VCaP (cell line): ENCODE measurements at regions not wholly inside any gene's neighbourhood (a gene's known extent, or its start where the extent isn't known, plus 50 kb on each side); places are given as distances from the start of the nearest gene placed in this dataset.

Experiments
- H3K27ac ChIP-seq: fragments of 450-650 bp; 2 replicates; pipeline ENCODE4 v1.5.1; 2017
- CTCF ChIP-seq: fragments of 450-650 bp; conservative IDR thresholded peaks from 2 replicates; pipeline ENCODE4 v1.5.1; 2017; ENCODE audit warnings: mild to moderate bottlenecking, moderate library complexity

- peak overlapping the region; percentile 52 for H3K27ac ChIP-seq
- no peak for TF ChIP-seq CTCF
Measured at GRCh38 chr1:220410611-220411010, 117.3 kb upstream of the MARK1 start.

- no peak for TF ChIP-seq CTCF
- peak overlapping the region; percentile 52; the same call in 1 of the 2 replicates for H3K27ac ChIP-seq
Measured at GRCh38 chr1:220409771-220410595, 118.0 kb upstream of the MARK1 start.

GRCh38 chr1:220407191-220407590 is 120.7 kb upstream of the MARK1 start:
- TF ChIP-seq CTCF, result no peak
- no peak overlapping the region for H3K27ac ChIP-seq

GRCh38 chr1:220398238-220398637 is 126.0 kb upstream of the RAB3GAP2 start:
- H3K27ac ChIP-seq, result no peak overlapping the region
- TF ChIP-seq CTCF, result no peak

GRCh38 chr1:220391491-220391890 is 119.2 kb upstream of the RAB3GAP2 start:
- no peak overlapping the region for H3K27ac ChIP-seq
- no peak for TF ChIP-seq CTCF

DNA sequence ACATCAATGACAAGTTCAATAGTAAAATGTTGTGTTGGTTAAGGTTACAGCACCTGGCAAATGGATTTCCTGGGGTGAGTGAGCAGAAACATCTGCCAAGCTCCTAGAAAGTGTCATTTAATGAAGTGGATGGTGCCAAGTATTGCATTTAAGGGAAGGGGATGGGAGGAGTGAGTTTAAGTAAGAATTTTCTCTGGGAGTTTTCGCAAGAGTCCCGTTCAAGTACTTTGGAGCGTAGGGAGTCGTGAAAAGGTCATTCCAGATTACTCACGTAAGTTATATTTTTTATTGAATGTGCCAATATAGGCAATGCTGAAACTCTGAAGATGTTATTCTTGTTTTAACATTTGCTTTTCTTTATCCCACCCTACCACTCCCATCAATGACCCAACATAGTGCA is 117.4 kb upstream of the RAB3GAP2 start:
- TF ChIP-seq CTCF, result no peak
- H3K27ac ChIP-seq, result no peak overlapping the region

- no peak overlapping the region for H3K27ac ChIP-seq
- no peak for TF ChIP-seq CTCF
Measured at GRCh38 chr1:220386494-220387195, 114.4 kb upstream of the RAB3GAP2 start.
